ENCODE measurements at regions not wholly inside any gene's neighbourhood (a gene's known extent, or its start where the extent isn't known, plus 50 kb on each side); places are given as distances from the start of the nearest gene placed in this dataset.

- DNase-seq (ENCODE audit: low read depth in 4 of 4, low spot score in 2 of 4) = no peak
These were observed 64.0 kb downstream of the BMP2 start for GRCh38 chr20:6831461-6831860.

- no peak for DNase-seq (ENCODE audit: low read depth in 4 of 4, low spot score in 2 of 4)
These were observed 65.3 kb downstream of the BMP2 start for GRCh38 chr20:6832811-6833210.

GRCh38 chr20:6835609-6836008 lies 68.1 kb downstream of the BMP2 start:
- no peak for DNase-seq (ENCODE audit: low read depth in 4 of 4, low spot score in 2 of 4)

- no peak for DNase-seq (ENCODE audit: low read depth in 4 of 4, low spot score in 2 of 4)
These were observed 69.4 kb downstream of the BMP2 start for GRCh38 chr20:6836821-6837374.

GRCh38 chr20:6837730-6838129 lies 70.2 kb downstream of the BMP2 start:
- no peak for DNase-seq (ENCODE audit: low read depth in 4 of 4, low spot score in 2 of 4)

- DNase-seq (ENCODE audit: low read depth in 4 of 4, low spot score in 2 of 4) = peak in 1 of 4 donors; percentile 25
These were observed 70.8 kb downstream of the BMP2 start for GRCh38 chr20:6838181-6838826.

- no peak for DNase-seq (ENCODE audit: low read depth in 4 of 4, low spot score in 2 of 4)
These were observed 73.6 kb downstream of the BMP2 start for GRCh38 chr20:6841128-6841527.

- DNase-seq (ENCODE audit: low read depth in 4 of 4, low spot score in 2 of 4) = no peak
These were observed 77.7 kb downstream of the BMP2 start for GRCh38 chr20:6845141-6845540.

- DNase-seq (ENCODE audit: low read depth in 4 of 4, low spot score in 2 of 4) = no peak
These were observed 80.6 kb downstream of the BMP2 start for GRCh38 chr20:6848041-6848440.

- DNase-seq (ENCODE audit: low read depth in 4 of 4, low spot score in 2 of 4) = no peak
These were observed 81.5 kb downstream of the BMP2 start for GRCh38 chr20:6848992-6849391.

GRCh38 chr20:6851136-6851535 lies 83.7 kb downstream of the BMP2 start:
- DNase-seq (ENCODE audit: low read depth in 4 of 4, low spot score in 2 of 4) = no peak

- DNase-seq (ENCODE audit: low read depth in 4 of 4, low spot score in 2 of 4) = no peak
These were observed 85.0 kb downstream of the BMP2 start for GRCh38 chr20:6852478-6852877.

- no peak for DNase-seq (ENCODE audit: low read depth in 4 of 4, low spot score in 2 of 4)
These were observed 87.6 kb downstream of the BMP2 start for GRCh38 chr20:6855104-6855503.

GRCh38 chr20:6855796-6856195 lies 88.3 kb downstream of the BMP2 start:
- DNase-seq (ENCODE audit: low read depth in 4 of 4, low spot score in 2 of 4) = no peak

- no peak for DNase-seq (ENCODE audit: low read depth in 4 of 4, low spot score in 2 of 4)
These were observed 90.4 kb downstream of the BMP2 start for GRCh38 chr20:6857927-6858326.

GRCh38 chr20:6863355-6863754 lies 95.9 kb downstream of the BMP2 start:
- DNase-seq (ENCODE audit: low read depth in 4 of 4, low spot score in 2 of 4) = no peak

- DNase-seq (ENCODE audit: low read depth in 4 of 4, low spot score in 2 of 4) = no peak
These were observed 96.3 kb downstream of the BMP2 start for GRCh38 chr20:6863798-6864201.

GRCh38 chr20:6864740-6865139 lies 97.3 kb downstream of the BMP2 start:
- no peak for DNase-seq (ENCODE audit: low read depth in 4 of 4, low spot score in 2 of 4)

GRCh38 chr20:6866741-6867140 lies 99.3 kb downstream of the BMP2 start:
- no peak for DNase-seq (ENCODE audit: low read depth in 4 of 4, low spot score in 2 of 4)

GRCh38 chr20:6868861-6869260 lies 101.4 kb downstream of the BMP2 start:
- no peak for DNase-seq (ENCODE audit: low read depth in 4 of 4, low spot score in 2 of 4)

- no peak for DNase-seq (ENCODE audit: low read depth in 4 of 4, low spot score in 2 of 4)
These were observed 103.1 kb downstream of the BMP2 start for GRCh38 chr20:6870559-6870958.

GRCh38 chr20:6877633-6878032 lies 110.1 kb downstream of the BMP2 start:
- DNase-seq (ENCODE audit: low read depth in 4 of 4, low spot score in 2 of 4) = no peak

All from left renal cortex interstitium (tissue), 4 donors.